ENCODE measurements at regions not wholly inside any gene's neighbourhood (a gene's known extent, or its start where the extent isn't known, plus 50 kb on each side); places are given as distances from the start of the nearest gene placed in this dataset.

- Histone ChIP-seq H3K9me3 (no peaks in the 10 kb centered on the region), H3K27ac (no peak overlapping the region), H3K4me1 (ENCODE audit: insufficient read depth) (no peaks in the 10 kb centered on the region), H3K36me3 (no peaks in the 10 kb centered on the region), H3K4me3 (no peak overlapping the region), H3K27me3 (no peaks in the 10 kb centered on the region)
- intact Hi-C loops (cut with DNase I), result no loop called here
- DNase-seq, result no peak
- no peak for TF ChIP-seq POLR2A (IDR thresholded peaks at IDR 0.05)
- no peak for TF ChIP-seq CTCF (IDR thresholded peaks at IDR 0.05)
- TF ChIP-seq EP300 (IDR thresholded peaks at IDR 0.05), result no peak
- 52 to 54% (median 53%) methylated on average over 3 of the region's 3 CpGs for WGBS, 3 donors
Observed at GRCh38 chr4:138348055-138348454, 105.9 kb upstream of the SLC7A11 start.

- no peak for DNase-seq
- no peaks in the 10 kb centered on the region for H3K27me3 ChIP-seq
- no peak for TF ChIP-seq EP300 (IDR thresholded peaks at IDR 0.05)
- no peak for TF ChIP-seq CTCF (IDR thresholded peaks at IDR 0.05)
- no peak for TF ChIP-seq POLR2A (IDR thresholded peaks at IDR 0.05)
- H3K4me3 ChIP-seq, result no peak overlapping the region
- H3K9me3 ChIP-seq, result no peaks in the 10 kb centered on the region
- no peaks in the 10 kb centered on the region for H3K4me1 ChIP-seq (ENCODE audit: insufficient read depth)
- intact Hi-C loops (cut with DNase I), result no loop called here
- H3K36me3 ChIP-seq, result no peaks in the 10 kb centered on the region
- no peak overlapping the region for H3K27ac ChIP-seq
Observed at GRCh38 chr4:138347561-138347960, 105.4 kb upstream of the SLC7A11 start.

- Histone ChIP-seq H3K4me3 (no peak overlapping the region), H3K9me3 (no peaks in the 10 kb centered on the region), H3K27me3 (no peaks in the 10 kb centered on the region), H3K36me3 (no peaks in the 10 kb centered on the region), H3K4me1 (ENCODE audit: insufficient read depth) (no peaks in the 10 kb centered on the region), H3K27ac (no peak overlapping the region)
- TF ChIP-seq POLR2A (IDR thresholded peaks at IDR 0.05), result no peak
- no peak for DNase-seq
- intact Hi-C loops (cut with DNase I), result no loop called here
- 81 to 88% (median 86%) methylated on average over 4 of the region's 4 CpGs for WGBS, 3 donors
Observed at GRCh38 chr4:138344851-138345250, 102.7 kb upstream of the SLC7A11 start.

- H3K27me3 ChIP-seq, result no peaks in the 10 kb centered on the region
- no peaks in the 10 kb centered on the region for H3K9me3 ChIP-seq
- WGBS, 3 donors, result 81 to 93% (median 90%) methylated on average over 1 of the region's 1 CpG
- H3K4me1 ChIP-seq (ENCODE audit: insufficient read depth), result no peaks in the 10 kb centered on the region
- no peak for DNase-seq
- TF ChIP-seq POLR2A (IDR thresholded peaks at IDR 0.05) (no peak), EP300 (IDR thresholded peaks at IDR 0.05) (no peak), CTCF (IDR thresholded peaks at IDR 0.05) (no peak)
- intact Hi-C loops (cut with DNase I), result no loop called here
- H3K36me3 ChIP-seq, result no peaks in the 10 kb centered on the region
- H3K4me3 ChIP-seq, result no peak overlapping the region
- no peak overlapping the region for H3K27ac ChIP-seq
Observed at GRCh38 chr4:138344054-138344453, 101.9 kb upstream of the SLC7A11 start.

GRCh38 chr4:138341739-138342415, 99.7 kb upstream of the SLC7A11 start:
- H3K4me1 ChIP-seq (ENCODE audit: insufficient read depth), result no peaks in the 10 kb centered on the region
- WGBS, 3 donors, result 81 to 88% (median 85%) methylated on average over 3 of the region's 3 CpGs
- no peaks in the 10 kb centered on the region for H3K9me3 ChIP-seq
- no peaks in the 10 kb centered on the region for H3K36me3 ChIP-seq
- no peak for TF ChIP-seq EP300 (IDR thresholded peaks at IDR 0.05)
- no peak for TF ChIP-seq POLR2A (IDR thresholded peaks at IDR 0.05)
- TF ChIP-seq CTCF (IDR thresholded peaks at IDR 0.05), result no peak
- intact Hi-C loops (cut with DNase I), result no loop called here
- no peak overlapping the region for H3K4me3 ChIP-seq
- no peaks in the 10 kb centered on the region for H3K27me3 ChIP-seq
- no peak for DNase-seq
- no peak overlapping the region for H3K27ac ChIP-seq
